WTC11 (cell line): ENCODE measurements at regions not wholly inside any gene's neighbourhood (a gene's known extent, or its start where the extent isn't known, plus 50 kb on each side); places are given as distances from the start of the nearest gene placed in this dataset.

Experiments
- ATAC-seq: fragments of 200-7000 bp; cut with Tn5 transposase; 2 replicates; pipeline ENCODE4 v1.10.0; 2021; ENCODE audit warnings: mild to moderate bottlenecking, moderate library complexity
- CTCF ChIA-PET: fragments of 300-600 bp; sonication (Branson Sonifier 250); formaldehyde crosslinking; loops from one replicate; lab custom pipeline; 2021; ENCODE audit warnings: antibody characterized with exemption; lab: Charles Lee
- POLR2A ChIA-PET: fragments of 350-600 bp; sonication (Branson Sonifier 250); formaldehyde crosslinking; loops from one replicate; lab custom pipeline; 2021; ENCODE audit warnings: antibody characterized with exemption; lab: Charles Lee
- DNase-seq: peaks from one replicate; pipeline ENCODE4 v3.0.0; 2021; ENCODE audit warnings: low spot score
- H3K27ac Mint-ChIP-seq: 2 replicates; pipeline ENCODE4 v1.8.0; 2021; ENCODE audit warnings: mixed read lengths
- H3K27me3 Mint-ChIP-seq: 2 replicates; pipeline ENCODE4 v1.8.0; 2021; ENCODE audit warnings: low read depth, mild to moderate bottlenecking, moderate library complexity, mixed read lengths
- H3K36me3 Mint-ChIP-seq: 2 replicates; pipeline ENCODE4 v1.8.0; 2021; ENCODE audit warnings: mixed read lengths
- H3K4me1 Mint-ChIP-seq: 2 replicates; pipeline ENCODE4 v1.8.0; 2022; ENCODE audit warnings: mixed read lengths
- H3K4me3 Mint-ChIP-seq: 2 replicates; pipeline ENCODE4 v1.8.0; 2021; ENCODE audit warnings: mild to moderate bottlenecking, moderate library complexity, mixed read lengths
- H3K9me3 Mint-ChIP-seq: 2 replicates; pipeline ENCODE4 v1.8.0; 2021; ENCODE audit warnings: mixed read lengths
- CBFB ChIP-seq: sonication (generic); formaldehyde crosslinking; IDR thresholded peaks from 2 replicates; pipeline ENCODE4 v1.8.1; 2022; ENCODE audit warnings: mild to moderate bottlenecking, low read depth, missing genetic modification reagents
- EMX1 ChIP-seq: fragments of 250-450 bp; sonication (Bioruptor Pico); IDR thresholded peaks from 2 replicates; pipeline ENCODE4 v1.8.0; 2021; ENCODE audit warnings: mild to moderate bottlenecking
- ESRRA ChIP-seq: sonication (generic); formaldehyde crosslinking; IDR thresholded peaks from 2 replicates; pipeline ENCODE4 v1.8.1; 2022; ENCODE audit warnings: mild to moderate bottlenecking, missing genetic modification reagents, borderline replicate concordance
- ETV6 ChIP-seq: sonication (generic); formaldehyde crosslinking; IDR thresholded peaks from 2 replicates; pipeline ENCODE4 v1.8.1; 2022; ENCODE audit warnings: mild to moderate bottlenecking, missing genetic modification reagents
- FOXJ3 ChIP-seq: sonication (generic); formaldehyde crosslinking; IDR thresholded peaks from 2 replicates; pipeline ENCODE4 v1.9.0; 2021; ENCODE audit warnings: missing genetic modification reagents, mild to moderate bottlenecking, borderline replicate concordance
- GTF2I ChIP-seq: fragments of 250-450 bp; sonication (Bioruptor Pico); conservative IDR thresholded peaks from 2 replicates; pipeline ENCODE4 v1.4.0; 2021; ENCODE audit warnings: mild to moderate bottlenecking
- JAZF1 ChIP-seq: fragments of 250-450 bp; sonication (Bioruptor Pico); IDR thresholded peaks from 2 replicates; pipeline ENCODE4 v1.9.0; 2021; ENCODE audit warnings: moderate library complexity, mild to moderate bottlenecking, inconsistent platforms
- JUN ChIP-seq: sonication (generic); formaldehyde crosslinking; IDR thresholded peaks from 2 replicates; pipeline ENCODE4 v1.8.0; 2023; ENCODE audit warnings: mild to moderate bottlenecking, missing genetic modification reagents
- NFE2L1 ChIP-seq: sonication (generic); formaldehyde crosslinking; IDR thresholded peaks from 2 replicates; pipeline ENCODE4 v1.8.1; 2023; ENCODE audit warnings: missing genetic modification reagents
- RORB ChIP-seq: fragments of 250-450 bp; sonication (Bioruptor Pico); IDR thresholded peaks from 2 replicates; pipeline ENCODE4 v1.9.0; 2021; ENCODE audit warnings: mild to moderate bottlenecking
- SMAD4 ChIP-seq: sonication (generic); formaldehyde crosslinking; IDR thresholded peaks from 2 replicates; pipeline ENCODE4 v1.8.0; 2022; ENCODE audit warnings: mild to moderate bottlenecking, missing genetic modification reagents
- TEAD1 ChIP-seq: sonication (generic); formaldehyde crosslinking; IDR thresholded peaks from 2 replicates; pipeline ENCODE4 v1.8.0; 2022; ENCODE audit warnings: mild to moderate bottlenecking, missing genetic modification reagents
- TEAD4 ChIP-seq: sonication (generic); formaldehyde crosslinking; IDR thresholded peaks from 2 replicates; pipeline ENCODE4 v1.8.0; 2022; ENCODE audit warnings: mild to moderate bottlenecking, missing genetic modification reagents
- TP53 ChIP-seq: sonication (generic); formaldehyde crosslinking; IDR thresholded peaks from 2 replicates; pipeline ENCODE4 v1.8.1; 2023; ENCODE audit warnings: mild to moderate bottlenecking, missing genetic modification reagents
- ZNF121 ChIP-seq: sonication (generic); formaldehyde crosslinking; IDR thresholded peaks from 2 replicates; pipeline ENCODE4 v1.8.0; 2023; ENCODE audit warnings: missing genetic modification reagents
- ZNF138 ChIP-seq: sonication (generic); formaldehyde crosslinking; conservative IDR thresholded peaks from 2 replicates; pipeline ENCODE4 v1.8.1; 2022; ENCODE audit warnings: mild to moderate bottlenecking, moderate library complexity, missing genetic modification reagents
- ZNF219 ChIP-seq: sonication (generic); formaldehyde crosslinking; IDR thresholded peaks from 2 replicates; pipeline ENCODE4 v1.8.0; 2023; ENCODE audit warnings: missing genetic modification reagents, mild to moderate bottlenecking, borderline replicate concordance
- ZNF232 ChIP-seq: sonication (generic); formaldehyde crosslinking; IDR thresholded peaks from 2 replicates; pipeline ENCODE4 v1.8.0; 2022; ENCODE audit warnings: mild to moderate bottlenecking, missing genetic modification reagents
- ZNF416 ChIP-seq: fragments of 250-450 bp; sonication (Bioruptor Pico); IDR thresholded peaks from 2 replicates; pipeline ENCODE4 v1.9.0; 2021; ENCODE audit warnings: mild to moderate bottlenecking, inconsistent platforms
- TF ChIP-seq, protein P1 (sequence below): sonication (generic); formaldehyde crosslinking; IDR thresholded peaks from 2 replicates; pipeline ENCODE4 v1.8.1; 2022; ENCODE audit warnings: low read depth, missing genetic modification reagents, borderline replicate concordance
- TF ChIP-seq, protein P2 (sequence below): sonication (generic); formaldehyde crosslinking; IDR thresholded peaks from 2 replicates; pipeline ENCODE4 v1.8.1; 2023; ENCODE audit warnings: mild to moderate bottlenecking, missing genetic modification reagents, moderate library complexity
- TF ChIP-seq, protein P3 (sequence below): sonication (generic); formaldehyde crosslinking; IDR thresholded peaks from 2 replicates; pipeline ENCODE4 v1.8.1; 2023; ENCODE audit warnings: mild to moderate bottlenecking, missing genetic modification reagents, moderate library complexity
- TF ChIP-seq, protein P4 (sequence below): sonication (generic); formaldehyde crosslinking; conservative IDR thresholded peaks from 2 replicates; pipeline ENCODE4 v1.8.1; 2022; ENCODE audit warnings: mild to moderate bottlenecking, missing genetic modification reagents

DNA sequence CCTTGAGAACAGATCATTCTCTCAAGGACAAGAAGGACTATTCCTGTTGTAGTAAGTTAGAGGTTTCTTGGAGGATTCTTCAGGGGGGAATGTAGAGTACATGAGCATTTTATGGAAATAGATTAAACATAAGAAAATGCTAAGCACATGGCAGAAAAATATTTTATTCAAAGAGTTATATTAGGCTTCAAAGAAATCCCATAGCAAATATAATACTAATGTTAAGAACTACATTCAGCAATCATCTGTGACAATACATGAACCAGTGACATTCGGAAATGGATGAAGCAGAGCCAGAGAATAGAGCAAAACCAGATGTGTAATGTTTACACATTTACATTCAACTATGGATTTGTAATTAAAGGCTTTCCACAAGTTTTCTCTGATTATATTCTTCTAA, 288.6 kb downstream of the NAF1 start:
- no peak for ATAC-seq
- CTCF ChIA-PET = no interaction called here
- no peak for DNase-seq
- TF ChIP-seq, protein P1, sequence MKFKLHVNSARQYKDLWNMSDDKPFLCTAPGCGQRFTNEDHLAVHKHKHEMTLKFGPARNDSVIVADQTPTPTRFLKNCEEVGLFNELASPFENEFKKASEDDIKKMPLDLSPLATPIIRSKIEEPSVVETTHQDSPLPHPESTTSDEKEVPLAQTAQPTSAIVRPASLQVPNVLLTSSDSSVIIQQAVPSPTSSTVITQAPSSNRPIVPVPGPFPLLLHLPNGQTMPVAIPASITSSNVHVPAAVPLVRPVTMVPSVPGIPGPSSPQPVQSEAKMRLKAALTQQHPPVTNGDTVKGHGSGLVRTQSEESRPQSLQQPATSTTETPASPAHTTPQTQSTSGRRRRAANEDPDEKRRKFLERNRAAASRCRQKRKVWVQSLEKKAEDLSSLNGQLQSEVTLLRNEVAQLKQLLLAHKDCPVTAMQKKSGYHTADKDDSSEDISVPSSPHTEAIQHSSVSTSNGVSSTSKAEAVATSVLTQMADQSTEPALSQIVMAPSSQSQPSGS = no peak
- TF ChIP-seq ZNF416 (CRISPR knock-in tag) = no peak
- no peak for TF ChIP-seq SMAD4
- no peaks in the 10 kb centered on the region for H3K4me1 Mint-ChIP-seq
- no peak overlapping the region for H3K4me3 Mint-ChIP-seq
- H3K36me3 Mint-ChIP-seq = no peaks in the 10 kb centered on the region; the same call in 1 of the 2 replicates
- H3K27me3 Mint-ChIP-seq = no peaks in the 10 kb centered on the region
- POLR2A ChIA-PET = no interaction called here
- 0 out of 2 replicates have a peak, but pooled peaks cover 5% of the 10 kb centered on the region for H3K9me3 Mint-ChIP-seq
- H3K27ac Mint-ChIP-seq = no peak overlapping the region

DNA sequence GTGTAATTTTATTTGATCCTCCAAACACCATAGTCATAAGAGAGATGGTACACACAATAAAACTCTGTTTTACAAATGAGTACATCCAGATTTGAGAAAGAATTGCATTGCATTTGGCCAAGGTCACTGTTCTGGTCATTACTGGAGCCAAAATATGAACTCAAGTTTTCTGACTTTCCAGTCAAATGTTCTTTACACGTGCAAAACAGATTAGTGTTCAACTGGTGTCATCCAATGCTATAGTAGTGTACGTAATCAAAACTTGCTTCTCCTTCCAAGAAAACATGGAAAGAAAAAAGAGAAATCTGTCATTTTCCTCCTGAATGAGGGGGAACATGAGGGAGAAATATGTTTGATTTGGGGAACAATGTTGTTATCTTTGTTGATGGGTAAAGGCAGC, 291.9 kb downstream of the NAF1 start:
- TF ChIP-seq, protein P2, sequence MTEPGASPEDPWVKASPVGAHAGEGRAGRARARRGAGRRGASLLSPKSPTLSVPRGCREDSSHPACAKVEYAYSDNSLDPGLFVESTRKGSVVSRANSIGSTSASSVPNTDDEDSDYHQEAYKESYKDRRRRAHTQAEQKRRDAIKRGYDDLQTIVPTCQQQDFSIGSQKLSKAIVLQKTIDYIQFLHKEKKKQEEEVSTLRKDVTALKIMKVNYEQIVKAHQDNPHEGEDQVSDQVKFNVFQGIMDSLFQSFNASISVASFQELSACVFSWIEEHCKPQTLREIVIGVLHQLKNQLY = no peak
- TF ChIP-seq FOXJ3 = no peak
- TF ChIP-seq ZNF138 = no peak
- Mint-ChIP-seq H3K27me3 (no peaks in the 10 kb centered on the region), H3K4me3 (no peak overlapping the region), H3K4me1 (no peaks in the 10 kb centered on the region), H3K27ac (no peak overlapping the region), H3K36me3 (no peaks in the 10 kb centered on the region; the same call in 1 of the 2 replicates), H3K9me3 (peaks cover 8% of the 10 kb centered on the region)
- ChIA-PET POLR2A (no interaction called here), CTCF (no interaction called here)
- ATAC-seq (no peak), DNase-seq (no peak)

DNA sequence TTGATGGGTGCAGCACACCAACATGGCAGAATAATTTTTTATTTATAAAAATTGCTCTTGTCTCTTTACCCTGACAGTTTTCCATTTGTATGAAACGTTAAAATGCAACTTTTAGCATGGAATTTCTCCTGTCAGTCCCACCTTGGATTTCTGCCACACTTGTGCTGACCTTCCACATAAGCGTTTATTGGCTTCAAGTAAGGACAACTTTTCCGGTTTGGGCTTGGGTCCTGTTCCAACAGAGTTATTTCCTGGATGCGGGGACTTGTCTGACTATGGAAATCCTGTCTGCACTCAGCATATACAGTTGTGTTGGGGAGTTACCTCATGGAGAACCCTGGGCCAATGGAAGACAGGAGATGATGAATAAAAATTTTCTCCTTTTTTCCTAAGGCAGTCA, 294.7 kb downstream of the NAF1 start:
- CTCF ChIA-PET = no interaction called here
- H3K27ac Mint-ChIP-seq = no peak overlapping the region
- peaks cover 21% of the 10 kb centered on the region for H3K9me3 Mint-ChIP-seq
- H3K4me3 Mint-ChIP-seq = no peak overlapping the region
- H3K27me3 Mint-ChIP-seq = no peaks in the 10 kb centered on the region
- POLR2A ChIA-PET = no interaction called here
- no peaks in the 10 kb centered on the region; the same call in 1 of the 2 replicates for H3K36me3 Mint-ChIP-seq
- ATAC-seq (no peak), DNase-seq (no peak)
- peaks cover 4% of the 10 kb centered on the region; the same call in 1 of the 2 replicates for H3K4me1 Mint-ChIP-seq
- TF ChIP-seq ESRRA = no peak
- TF ChIP-seq, protein P3, sequence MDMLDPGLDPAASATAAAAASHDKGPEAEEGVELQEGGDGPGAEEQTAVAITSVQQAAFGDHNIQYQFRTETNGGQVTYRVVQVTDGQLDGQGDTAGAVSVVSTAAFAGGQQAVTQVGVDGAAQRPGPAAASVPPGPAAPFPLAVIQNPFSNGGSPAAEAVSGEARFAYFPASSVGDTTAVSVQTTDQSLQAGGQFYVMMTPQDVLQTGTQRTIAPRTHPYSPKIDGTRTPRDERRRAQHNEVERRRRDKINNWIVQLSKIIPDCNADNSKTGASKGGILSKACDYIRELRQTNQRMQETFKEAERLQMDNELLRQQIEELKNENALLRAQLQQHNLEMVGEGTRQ (CRISPR knock-in tag) = no peak
- TF ChIP-seq NFE2L1 (CRISPR knock-in tag) = no peak
- TF ChIP-seq TEAD1 (CRISPR knock-in tag) = no peak
- TF ChIP-seq, protein P4, sequence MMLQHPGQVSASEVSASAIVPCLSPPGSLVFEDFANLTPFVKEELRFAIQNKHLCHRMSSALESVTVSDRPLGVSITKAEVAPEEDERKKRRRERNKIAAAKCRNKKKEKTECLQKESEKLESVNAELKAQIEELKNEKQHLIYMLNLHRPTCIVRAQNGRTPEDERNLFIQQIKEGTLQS (CRISPR knock-in tag) = no peak
- no peak for TF ChIP-seq ETV6
- TF ChIP-seq TEAD4 (CRISPR knock-in tag) = no peak
- TF ChIP-seq GTF2I (CRISPR knock-in tag) = no peak
- TF ChIP-seq CBFB = no peak
- TF ChIP-seq ZNF121 (CRISPR knock-in tag) = no peak
- TF ChIP-seq TP53 (CRISPR knock-in tag) = no peak
- TF ChIP-seq RORB = no peak
- no peak for TF ChIP-seq EMX1 (CRISPR knock-in tag)
- no peak for TF ChIP-seq ZNF232

DNA sequence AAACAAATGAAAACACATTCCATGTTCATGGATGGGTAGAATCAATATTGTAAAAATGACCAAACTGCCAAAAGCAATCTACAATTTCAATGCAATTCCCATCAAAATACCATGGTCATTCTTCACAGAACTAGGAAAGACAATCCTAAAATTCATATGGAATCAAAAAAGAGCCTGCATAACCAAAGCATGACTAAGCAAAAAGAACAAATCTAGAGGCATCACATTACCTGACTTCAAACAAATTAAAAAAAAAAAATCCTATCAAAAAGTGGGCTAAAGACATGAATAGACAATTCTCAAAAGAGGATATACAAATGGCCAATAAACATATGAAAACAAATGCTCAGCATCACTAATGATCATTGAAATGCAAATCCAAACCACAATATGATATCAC, 297.5 kb downstream of the NAF1 start:
- Mint-ChIP-seq H3K4me1 (peaks cover 4% of the 10 kb centered on the region; the same call in 1 of the 2 replicates), H3K27me3 (no peaks in the 10 kb centered on the region), H3K9me3 (peaks cover 44% of the 10 kb centered on the region), H3K36me3 (peaks cover 13% of the 10 kb centered on the region), H3K4me3 (no peak overlapping the region), H3K27ac (no peak overlapping the region)
- CTCF ChIA-PET = no interaction called here
- no peak for TF ChIP-seq JAZF1 (CRISPR knock-in tag)
- TF ChIP-seq TP53 (CRISPR knock-in tag) = no peak
- no peak for TF ChIP-seq TEAD4 (CRISPR knock-in tag)
- no peak for TF ChIP-seq ZNF219 (CRISPR knock-in tag)
- TF ChIP-seq JUN (CRISPR knock-in tag) = no peak
- ATAC-seq (no peak), DNase-seq (no peak)
- POLR2A ChIA-PET = no interaction called here
